GM23248 (cell line): ENCODE measurements at regions not wholly inside any gene's neighbourhood (a gene's known extent, or its start where the extent isn't known, plus 50 kb on each side); places are given as distances from the start of the nearest gene placed in this dataset.

Experiments
- DNase-seq: peaks from one replicate; pipeline ENCODE4 v3.0.0-alpha.2; 2015
- H2AFZ ChIP-seq: fragments of 200-600 bp; sonication (generic); 2 replicates; pipeline ENCODE4 v1.6.1; 2016; ENCODE audit warnings: antibody characterized with exemption
- H3F3A ChIP-seq: fragments of 200-600 bp; sonication (generic); 2 replicates; pipeline ENCODE4 v1.6.1; 2016; ENCODE audit warnings: mild to moderate bottlenecking, antibody characterized with exemption, mixed run types; ENCODE audit not compliant: insufficient read depth
- H3K27ac ChIP-seq: fragments of 200-600 bp; sonication (generic); 2 replicates; pipeline ENCODE4 v1.5.1; 2016; ENCODE audit warnings: mild to moderate bottlenecking
- H3K27me3 ChIP-seq: fragments of 200-600 bp; sonication (generic); replicated peaks from 2 replicates; pipeline ENCODE4 v1.6.1; 2016; ENCODE audit warnings: mild to moderate bottlenecking; ENCODE audit not compliant: insufficient read depth
- H3K36me3 ChIP-seq: fragments of 200-600 bp; sonication (generic); 2 replicates; pipeline ENCODE4 v1.6.1; 2016; ENCODE audit warnings: low read depth, mild to moderate bottlenecking
- H3K4me1 ChIP-seq: fragments of 200-600 bp; sonication (generic); 2 replicates; pipeline ENCODE4 v1.6.1; 2016; ENCODE audit warnings: mild to moderate bottlenecking; ENCODE audit not compliant: insufficient read depth
- H3K4me2 ChIP-seq: fragments of 200-600 bp; sonication (generic); one replicate; pipeline ENCODE4 v1.6.1; 2016; ENCODE audit warnings: mild to moderate bottlenecking; ENCODE audit not compliant: unreplicated experiment
- H3K4me3 ChIP-seq: fragments of 200-600 bp; sonication (generic); 2 replicates; pipeline ENCODE4 v1.5.1; 2016; ENCODE audit warnings: mild to moderate bottlenecking
- H3K79me2 ChIP-seq: fragments of 200-600 bp; sonication (generic); 2 replicates; pipeline ENCODE4 v1.6.1; 2016; ENCODE audit warnings: mild to moderate bottlenecking; ENCODE audit not compliant: insufficient read depth
- H3K9ac ChIP-seq: fragments of 200-600 bp; sonication (generic); 2 replicates; pipeline ENCODE4 v1.6.1; 2016; ENCODE audit warnings: mild to moderate bottlenecking
- H3K9me2 ChIP-seq: fragments of 200-600 bp; sonication (generic); 2 replicates; pipeline ENCODE4 v1.6.1; 2016; ENCODE audit warnings: mixed run types, mild to moderate bottlenecking, moderate library complexity; ENCODE audit not compliant: insufficient read depth
- H3K9me3 ChIP-seq: fragments of 200-600 bp; sonication (generic); one replicate; pipeline ENCODE4 v1.6.1; 2017; ENCODE audit warnings: low read depth
- H4K20me1 ChIP-seq: fragments of 200-600 bp; sonication (generic); 2 replicates; pipeline ENCODE4 v1.6.0; 2016; ENCODE audit not compliant: insufficient read depth
- EZH2 ChIP-seq: fragments of 200-600 bp; sonication (generic); IDR thresholded peaks from 2 replicates; pipeline ENCODE4 v1.6.1; 2018; ENCODE audit warnings: antibody characterized with exemption, mild to moderate bottlenecking; ENCODE audit not compliant: insufficient read depth, poor library complexity, severe bottlenecking
- EZH2phosphoT487 ChIP-seq: fragments of 200-600 bp; sonication (generic); IDR thresholded peaks from 2 replicates; pipeline ENCODE4 v1.6.1; 2018; ENCODE audit warnings: antibody characterized with exemption, moderate library complexity, mild to moderate bottlenecking, low read depth; ENCODE audit not compliant: insufficient read depth
- WGBS, 2 experiments: methylation state at CpG; one replicate each; pipeline ENCODE4 v1.1.6; 2015 to 2017; ENCODE audit warnings: low lambda C conversion rate in 2 of 2, low coverage in 1 of 2; ENCODE audit errors: missing lambda C conversion rate in 2 of 2; 5-methylcytosine and 5-hydroxymethylcytosine counted together
- in situ Hi-C: fragments of 300-500 bp; cut with MboI; formaldehyde crosslinking; loops from 2 replicates; pipeline ENCODE4 v1.15.0; 2020

DNA sequence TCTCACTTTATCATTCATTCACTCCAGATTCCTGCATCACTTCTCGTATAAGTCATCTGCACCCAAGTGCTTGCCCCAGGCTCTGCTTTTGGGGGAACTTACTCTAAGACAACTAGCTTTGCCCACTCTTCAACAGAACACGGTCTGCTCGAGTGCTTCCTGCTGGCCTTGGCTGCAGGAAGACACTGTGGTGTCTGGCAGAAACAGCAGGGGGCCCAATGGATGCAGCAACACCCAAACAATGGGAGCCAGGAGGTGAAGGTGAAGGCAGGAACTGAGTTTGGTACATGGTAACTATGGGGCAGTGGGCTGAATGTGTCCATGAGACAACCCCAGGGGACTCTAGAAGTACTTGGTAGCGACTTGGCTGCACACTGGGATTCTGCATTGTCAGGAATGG lies 344.0 kb downstream of the REEP3 start:
- H2AFZ ChIP-seq: no peak overlapping the region
- H3K79me2 ChIP-seq: no peaks in the 10 kb centered on the region
- no peaks in the 10 kb centered on the region for H3K9me3 ChIP-seq
- no peaks in the 10 kb centered on the region for H3K36me3 ChIP-seq
- TF ChIP-seq EZH2: no peak
- TF ChIP-seq EZH2phosphoT487: no peak
- WGBS, 2 experiments: 10 to 15% methylated on average over 4 of the region's 4 CpGs
- no peaks in the 10 kb centered on the region for H3K9me2 ChIP-seq
- H3K4me3 ChIP-seq: no peak overlapping the region
- no peaks in the 10 kb centered on the region for H3F3A ChIP-seq
- H3K27ac ChIP-seq: no peak overlapping the region
- H3K4me1 ChIP-seq: no peaks in the 10 kb centered on the region
- H3K27me3 ChIP-seq: peaks cover 47% of the 10 kb centered on the region
- in situ Hi-C loops: no loop called here
- H4K20me1 ChIP-seq: no peaks in the 10 kb centered on the region
- H3K4me2 ChIP-seq: no peak overlapping the region
- H3K9ac ChIP-seq: no peak overlapping the region
- no peak for DNase-seq

DNA sequence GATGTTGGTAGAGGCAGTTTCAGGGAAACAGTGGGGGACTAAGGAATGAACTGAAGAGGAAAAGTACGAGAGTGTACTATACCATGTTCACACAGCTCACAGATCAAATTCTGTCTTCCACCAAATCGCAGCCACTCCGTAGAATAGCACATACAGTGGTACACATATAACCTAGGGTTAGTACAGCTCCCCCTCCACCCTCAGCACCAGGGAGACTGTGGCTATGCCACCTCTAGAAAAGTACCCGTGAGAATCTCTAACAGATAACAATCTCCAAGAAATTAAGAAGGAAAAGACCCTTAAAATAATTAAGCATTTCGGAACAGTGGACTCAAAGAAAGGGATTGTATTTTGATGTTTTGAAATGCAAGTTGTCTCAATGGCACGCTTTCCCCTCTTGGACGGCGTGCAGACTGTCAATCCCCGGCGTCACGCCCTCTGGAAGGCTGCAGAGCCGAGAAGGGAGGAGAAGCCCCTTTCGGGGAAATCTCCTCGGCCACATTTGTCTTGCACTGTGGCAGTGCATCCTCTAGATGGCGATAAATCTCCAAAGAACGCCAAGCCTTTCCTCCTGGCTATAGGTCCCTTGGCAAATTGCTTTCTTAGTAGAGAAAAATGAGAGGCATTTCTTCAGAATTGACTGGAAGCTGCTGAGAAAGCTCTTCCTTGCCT lies 345.0 kb downstream of the REEP3 start:
- no peak overlapping the region for H3K9ac ChIP-seq
- peaks cover 48% of the 10 kb centered on the region for H3K27me3 ChIP-seq
- TF ChIP-seq EZH2phosphoT487: no peak
- no peak for TF ChIP-seq EZH2
- H2AFZ ChIP-seq: peak overlapping the region; percentile 35; the same call in 1 of the 2 replicates
- H3K4me1 ChIP-seq: no peaks in the 10 kb centered on the region
- no peaks in the 10 kb centered on the region for H3K79me2 ChIP-seq
- 0 out of 2 replicates have a peak overlapping the region, but pooled peaks have one; percentile 25 for H3K4me3 ChIP-seq
- WGBS, 2 experiments: 2 to 3% methylated on average over 16 of the region's 16 CpGs
- peak; percentile 79 for DNase-seq
- H3K36me3 ChIP-seq: no peaks in the 10 kb centered on the region
- H3K27ac ChIP-seq: no peak overlapping the region
- in situ Hi-C loops: no loop called here
- peak overlapping the region; percentile 63 for H3K4me2 ChIP-seq
- no peaks in the 10 kb centered on the region for H3K9me3 ChIP-seq
- H3F3A ChIP-seq: no peaks in the 10 kb centered on the region
- H3K9me2 ChIP-seq: no peaks in the 10 kb centered on the region
- H4K20me1 ChIP-seq: no peaks in the 10 kb centered on the region

- Histone ChIP-seq H3K27me3 (peaks cover 51% of the 10 kb centered on the region), H3K4me2 (peak overlapping the region; percentile 63), H3K9me2 (no peaks in the 10 kb centered on the region), H4K20me1 (no peaks in the 10 kb centered on the region), H3K4me3 (no peak overlapping the region), H3K4me1 (no peaks in the 10 kb centered on the region), H3K36me3 (no peaks in the 10 kb centered on the region), H3K27ac (no peak overlapping the region), H3F3A (no peaks in the 10 kb centered on the region), H3K9ac (no peak overlapping the region), H3K9me3 (no peaks in the 10 kb centered on the region), H2AFZ (no peak overlapping the region), H3K79me2 (no peaks in the 10 kb centered on the region)
- DNase-seq: peak; percentile 49
- 0 to 4% methylated on average over 2 of the region's 2 CpGs for WGBS, 2 experiments
- in situ Hi-C loops: no loop called here
- TF ChIP-seq EZH2phosphoT487 (no peak), EZH2 (no peak)
Measured at GRCh38 chr10:63866747-63867140, 345.5 kb downstream of the REEP3 start.

DNA sequence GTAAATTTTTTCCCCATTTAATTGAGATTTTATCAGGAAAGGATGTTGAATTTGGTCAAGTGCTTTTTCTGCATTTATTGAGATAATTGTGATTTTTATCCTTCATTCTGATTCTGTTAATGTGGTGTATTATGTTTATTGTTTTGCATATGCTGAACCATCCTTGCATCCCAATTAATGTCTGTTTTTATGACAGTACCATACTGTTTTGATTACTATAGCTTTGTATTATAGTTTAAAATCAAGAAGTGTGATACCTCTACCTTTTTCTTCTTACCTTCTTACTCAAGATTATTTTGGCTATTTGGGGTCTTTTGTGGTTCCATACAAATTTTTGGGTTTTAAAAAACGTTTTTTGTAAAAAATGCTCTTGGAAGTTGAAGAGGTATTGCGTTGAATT lies 357.2 kb downstream of the REEP3 start:
- H3K79me2 ChIP-seq: no peaks in the 10 kb centered on the region
- H3K27me3 ChIP-seq: 0 out of 2 replicates have a peak, but pooled peaks cover 5% of the 10 kb centered on the region
- no peak for TF ChIP-seq EZH2phosphoT487
- no peak for TF ChIP-seq EZH2
- no peaks in the 10 kb centered on the region for H3K36me3 ChIP-seq
- H2AFZ ChIP-seq: no peak overlapping the region
- no peaks in the 10 kb centered on the region for H4K20me1 ChIP-seq
- no peak for DNase-seq
- H3K4me1 ChIP-seq: no peaks in the 10 kb centered on the region
- H3K27ac ChIP-seq: no peak overlapping the region
- WGBS, 2 experiments: 26 to 30% methylated on average over 2 of the region's 2 CpGs
- H3K4me3 ChIP-seq: no peak overlapping the region
- H3F3A ChIP-seq: no peaks in the 10 kb centered on the region
- no peaks in the 10 kb centered on the region for H3K9me3 ChIP-seq
- in situ Hi-C loops: loop anchor here (10.0 kb wide), 1 partner anchor 96 kb away; no protein-coding TSS in a partner anchor
- no peaks in the 10 kb centered on the region for H3K9me2 ChIP-seq
- no peak overlapping the region for H3K4me2 ChIP-seq
- no peak overlapping the region for H3K9ac ChIP-seq

DNA sequence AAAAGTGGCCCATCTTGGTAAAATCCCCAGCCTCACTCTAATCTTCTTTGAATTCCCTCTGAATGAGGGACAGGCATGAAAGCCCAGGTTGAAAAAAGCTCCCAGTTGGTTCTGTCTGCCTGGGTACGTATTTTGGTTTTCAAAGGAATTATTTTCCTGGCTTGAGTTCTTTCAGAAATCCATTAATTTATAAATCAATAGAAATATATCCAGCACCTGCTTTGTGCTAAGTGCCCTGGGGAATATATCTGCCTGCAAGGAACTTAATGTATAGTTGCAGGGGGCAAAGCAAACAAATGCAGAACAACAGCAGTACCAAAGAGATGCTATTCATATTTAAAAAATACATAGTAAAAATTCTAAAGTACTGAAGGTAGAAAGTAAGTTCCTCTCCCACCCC lies 362.7 kb downstream of the REEP3 start:
- Histone ChIP-seq H3K4me1 (no peaks in the 10 kb centered on the region), H3K9me3 (no peaks in the 10 kb centered on the region), H3K9ac (no peak overlapping the region), H2AFZ (no peak overlapping the region), H3K79me2 (no peaks in the 10 kb centered on the region), H3K9me2 (no peaks in the 10 kb centered on the region), H3F3A (no peaks in the 10 kb centered on the region), H3K36me3 (no peaks in the 10 kb centered on the region), H3K4me3 (no peak overlapping the region), H3K4me2 (no peak overlapping the region), H4K20me1 (no peaks in the 10 kb centered on the region), H3K27ac (no peak overlapping the region), H3K27me3 (no peaks in the 10 kb centered on the region)
- no peak for DNase-seq
- TF ChIP-seq EZH2phosphoT487: no peak
- TF ChIP-seq EZH2: no peak
- in situ Hi-C loops: no loop called here
- 24 to 41% methylated on average over 1 of the region's 1 CpG for WGBS, 2 experiments
